AG04449 (cell line): ENCODE measurements at regions not wholly inside any gene's neighbourhood (a gene's known extent, or its start where the extent isn't known, plus 50 kb on each side); places are given as distances from the start of the nearest gene placed in this dataset.

Experiments used
- CTCF ChIA-PET: fragments of 350-600 bp; formaldehyde crosslinking; extraction: SDS; loops from one replicate; lab custom pipeline; 2021; ENCODE audit warnings: antibody characterized with exemption; lab: Yijun Ruan, JAX
- POLR2A ChIA-PET: fragments of 400-600, 350-600 bp; formaldehyde crosslinking; extraction: SDS; loops from one replicate; lab custom pipeline; 2020; ENCODE audit warnings: antibody characterized with exemption, inconsistent platforms; lab: Yijun Ruan, JAX
- DNase-seq: peaks from one replicate; pipeline ENCODE4 v3.0.0-alpha.2; 2010; ENCODE audit warnings: low read depth, low spot score
- H3K4me3 ChIP-seq: 2 replicates; pipeline ENCODE4 v1.5.1; 2011; ENCODE audit warnings: low read depth, mild to moderate bottlenecking, control low read depth, low read length
- TF ChIP-seq, protein P1 (sequence below): IDR thresholded peaks from one replicate; pipeline ENCODE4 v1.5.1; 2011; ENCODE audit warnings: mild to moderate bottlenecking, moderate library complexity, low read length, control low read depth, inconsistent platforms; ENCODE audit not compliant: insufficient read depth; ENCODE audit errors: missing control alignments

DNA sequence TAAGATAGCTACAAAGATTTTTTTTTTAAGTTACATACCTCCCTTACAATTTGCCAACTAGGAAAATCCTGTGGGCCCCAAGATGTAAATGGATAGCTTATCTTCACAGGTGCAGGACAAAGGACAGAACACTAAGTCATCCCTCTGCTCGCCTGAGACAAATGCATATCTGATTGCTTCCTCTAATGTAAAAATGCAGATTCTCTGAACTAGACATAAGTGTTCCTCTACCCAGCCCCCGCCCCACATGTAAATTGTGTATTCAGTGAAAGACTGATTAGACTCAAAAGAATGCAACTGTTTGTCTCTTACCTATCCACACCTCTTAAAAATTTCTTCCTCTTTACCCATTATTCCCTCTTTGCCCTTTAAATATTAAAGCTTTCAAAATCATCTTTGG, 96.5 kb downstream of the CYP26B1 start:
- H3K4me3 ChIP-seq: no peak overlapping the region
- DNase-seq: no peak
- ChIA-PET CTCF (interaction anchor here (1.1 to 1.2 kb wide), 2 partner anchors 14 to 249 kb away, joined by 3 read pairs; no protein-coding TSS in a partner anchor), POLR2A (no interaction called here)
- TF ChIP-seq, protein P1, sequence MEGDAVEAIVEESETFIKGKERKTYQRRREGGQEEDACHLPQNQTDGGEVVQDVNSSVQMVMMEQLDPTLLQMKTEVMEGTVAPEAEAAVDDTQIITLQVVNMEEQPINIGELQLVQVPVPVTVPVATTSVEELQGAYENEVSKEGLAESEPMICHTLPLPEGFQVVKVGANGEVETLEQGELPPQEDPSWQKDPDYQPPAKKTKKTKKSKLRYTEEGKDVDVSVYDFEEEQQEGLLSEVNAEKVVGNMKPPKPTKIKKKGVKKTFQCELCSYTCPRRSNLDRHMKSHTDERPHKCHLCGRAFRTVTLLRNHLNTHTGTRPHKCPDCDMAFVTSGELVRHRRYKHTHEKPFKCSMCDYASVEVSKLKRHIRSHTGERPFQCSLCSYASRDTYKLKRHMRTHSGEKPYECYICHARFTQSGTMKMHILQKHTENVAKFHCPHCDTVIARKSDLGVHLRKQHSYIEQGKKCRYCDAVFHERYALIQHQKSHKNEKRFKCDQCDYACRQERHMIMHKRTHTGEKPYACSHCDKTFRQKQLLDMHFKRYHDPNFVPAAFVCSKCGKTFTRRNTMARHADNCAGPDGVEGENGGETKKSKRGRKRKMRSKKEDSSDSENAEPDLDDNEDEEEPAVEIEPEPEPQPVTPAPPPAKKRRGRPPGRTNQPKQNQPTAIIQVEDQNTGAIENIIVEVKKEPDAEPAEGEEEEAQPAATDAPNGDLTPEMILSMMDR: no peak

DNA sequence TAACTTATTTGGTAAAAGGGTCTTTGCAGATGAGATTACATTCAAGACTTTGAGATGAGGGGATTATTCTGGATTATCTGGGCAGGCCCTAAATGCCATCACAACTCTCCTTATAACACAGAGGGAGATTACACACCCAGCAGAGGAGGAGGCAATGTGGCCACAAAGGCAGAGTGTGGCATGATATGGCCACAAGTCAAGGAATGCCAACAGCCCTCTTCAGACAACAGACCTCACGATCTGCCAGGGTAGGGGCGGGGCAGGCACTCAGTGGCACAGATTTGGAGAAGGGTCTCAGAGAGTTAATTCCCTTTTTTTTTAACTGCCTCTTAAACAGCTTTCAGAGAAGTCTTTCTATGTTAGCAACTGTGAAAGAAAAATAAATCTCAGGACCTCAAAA, 96.9 kb downstream of the CYP26B1 start:
- CTCF ChIA-PET: interaction anchor here (1.1 kb wide), 1 partner anchor 14 kb away, joined by 3 read pairs; no protein-coding TSS in a partner anchor
- POLR2A ChIA-PET: no interaction called here
- TF ChIP-seq, protein P1: no peak
- DNase-seq: no peak
- no peak overlapping the region for H3K4me3 ChIP-seq

DNA sequence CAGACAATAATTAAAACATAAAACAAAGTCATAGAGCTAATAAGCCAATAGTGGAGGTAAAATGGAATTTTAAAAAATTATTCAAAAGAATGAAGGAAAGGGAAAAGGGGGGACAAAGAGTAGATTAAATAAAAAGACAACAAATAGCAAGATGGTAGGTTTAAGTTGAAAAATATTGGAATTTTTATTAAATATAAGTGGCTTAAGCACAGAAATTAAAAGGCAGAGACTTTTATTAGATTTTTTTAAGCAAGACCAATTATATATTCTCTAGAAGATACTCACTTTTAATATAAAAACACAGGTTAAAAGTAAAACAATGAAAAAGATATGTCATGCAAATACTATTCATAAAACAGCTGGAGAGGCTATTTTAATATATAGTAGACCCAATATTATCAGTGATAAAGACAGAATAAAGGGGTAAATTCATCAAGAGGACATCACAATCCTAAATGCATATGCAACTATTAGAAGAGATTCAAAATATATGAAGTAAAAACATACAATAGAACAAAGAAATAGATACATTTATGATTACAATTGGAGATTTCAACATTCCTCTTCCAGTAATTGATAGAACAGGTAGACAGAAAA, 98.7 kb downstream of the CYP26B1 start:
- ChIA-PET POLR2A (no interaction called here), CTCF (no interaction called here)
- H3K4me3 ChIP-seq: no peak overlapping the region
- TF ChIP-seq, protein P1: no peak
- DNase-seq: no peak

DNA sequence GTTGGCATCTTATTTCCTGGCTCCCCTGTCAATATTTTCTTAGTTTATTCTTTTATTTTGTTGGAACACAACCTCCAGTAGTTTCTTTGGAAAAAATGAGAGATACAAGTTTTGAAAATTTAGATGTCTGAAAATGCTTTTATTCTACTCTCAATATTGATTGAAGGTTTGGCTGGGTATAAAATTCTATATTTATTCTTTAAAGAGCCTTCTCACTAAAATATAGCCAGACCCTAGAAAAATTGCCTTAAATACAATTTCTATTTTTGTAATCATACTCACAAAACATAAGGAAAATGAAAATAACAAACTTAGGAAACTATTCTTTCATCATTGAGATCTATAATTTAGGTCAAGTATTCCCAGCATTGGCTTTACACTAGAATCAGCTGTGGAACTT, 103.7 kb downstream of the CYP26B1 start:
- TF ChIP-seq, protein P1: no peak
- CTCF ChIA-PET: no interaction called here
- no peak for DNase-seq
- H3K4me3 ChIP-seq: no peak overlapping the region
- POLR2A ChIA-PET: no interaction called here

DNA sequence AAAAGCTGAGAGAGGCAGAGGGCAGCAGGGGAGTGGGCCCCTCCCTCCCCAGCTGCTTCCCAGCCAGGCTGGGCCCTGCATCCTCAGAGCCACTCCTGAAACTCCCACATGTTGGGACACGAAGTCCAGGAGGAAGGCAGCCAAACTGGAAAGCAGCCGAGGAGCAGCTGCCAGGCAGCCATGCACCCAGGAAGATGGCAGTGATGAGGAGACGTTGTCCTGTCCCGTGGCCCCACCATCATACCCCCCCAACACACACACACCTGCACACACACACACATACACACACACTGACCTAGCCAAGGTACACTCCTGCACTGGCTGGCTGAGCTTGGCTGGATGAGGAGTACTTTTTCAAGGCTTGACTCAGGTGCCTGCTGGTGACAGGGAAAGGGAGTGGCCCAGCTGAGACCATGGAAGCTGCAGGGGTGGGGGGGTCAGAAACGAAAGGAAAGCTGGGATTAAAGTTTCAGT, 106.0 kb downstream of the CYP26B1 start:
- CTCF ChIA-PET: no interaction called here
- POLR2A ChIA-PET: no interaction called here
- DNase-seq: no peak
- no peak overlapping the region for H3K4me3 ChIP-seq
- TF ChIP-seq, protein P1: no peak

DNA sequence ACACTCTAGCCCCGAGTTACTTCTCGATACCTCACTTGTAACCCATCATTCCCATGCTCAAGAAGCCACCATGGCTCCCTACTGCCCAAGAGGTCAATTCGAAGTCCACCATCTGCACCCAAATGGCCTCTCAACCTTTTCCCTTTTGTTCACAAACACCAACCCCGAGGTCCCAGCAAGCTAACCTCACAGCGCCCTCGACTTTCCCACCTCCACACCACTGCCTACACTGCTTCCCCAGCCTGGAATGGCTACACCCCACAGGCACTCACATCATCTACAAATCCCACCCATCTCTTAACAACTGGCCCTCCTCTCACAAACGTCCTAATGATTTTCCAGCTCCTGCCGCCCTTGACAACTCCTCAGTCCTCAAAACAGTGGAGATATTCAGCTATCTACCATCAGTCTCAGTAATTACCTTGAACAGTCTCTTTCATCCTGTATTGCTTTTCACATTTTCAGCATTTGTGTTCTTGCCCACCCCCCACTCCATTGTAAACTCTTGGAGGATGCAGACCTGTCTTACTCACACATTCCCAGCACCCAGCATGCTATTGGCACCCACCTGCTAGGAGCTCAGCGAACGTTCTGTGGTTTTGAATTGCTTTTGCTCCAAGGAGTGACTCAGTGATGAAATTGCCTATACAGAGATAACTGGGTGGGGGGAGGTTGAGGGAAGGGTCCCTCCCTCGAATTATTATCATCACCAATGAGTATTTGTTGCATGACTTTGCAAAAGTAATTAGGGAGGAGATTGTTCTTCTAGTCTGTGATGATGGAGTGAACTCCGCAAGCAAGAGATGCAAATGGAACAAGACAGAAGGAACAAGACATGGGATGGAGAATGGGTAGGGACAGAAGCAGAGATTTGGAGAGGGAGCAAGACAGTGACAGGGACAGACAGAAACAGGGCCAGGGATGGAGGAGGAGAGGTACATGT, 106.8 kb downstream of the CYP26B1 start:
- TF ChIP-seq, protein P1: no peak
- POLR2A ChIA-PET: no interaction called here
- CTCF ChIA-PET: no interaction called here

More for the DNA sequence above, 106.8 kb downstream of the CYP26B1 start:
- H3K4me3 ChIP-seq: no peak overlapping the region
- DNase-seq: no peak
